Urinary bladder (tissue), 3 donors: ENCODE measurements at regions not wholly inside any gene's neighbourhood (a gene's known extent, or its start where the extent isn't known, plus 50 kb on each side); places are given as distances from the start of the nearest gene placed in this dataset.
"Not testable (repeated sequence)": the region's sequence is repeated elsewhere in the genome, so short reads cannot be mapped to it uniquely, and the experiment has no call there.

ENCODE experiments used
- DNase-seq: peaks from one replicate; pipeline ENCODE4 v3.0.0-alpha.2; 2015; ENCODE audit errors: extremely low spot score
- H3K27ac ChIP-seq: one replicate; pipeline ENCODE4 v1.5.1; 2013; ENCODE audit warnings: low read depth, mild to moderate bottlenecking, moderate library complexity
- H3K36me3 ChIP-seq: one replicate; pipeline ENCODE4 v1.6.1; 2013; ENCODE audit warnings: mild to moderate bottlenecking, moderate library complexity; ENCODE audit not compliant: insufficient read depth
- H3K4me1 ChIP-seq: one replicate; pipeline ENCODE4 v1.6.1; 2013; ENCODE audit warnings: mild to moderate bottlenecking, moderate library complexity; ENCODE audit not compliant: insufficient read depth
- H3K4me3 ChIP-seq: one replicate; pipeline ENCODE4 v1.5.1; 2013; ENCODE audit warnings: low read depth, low read length
- WGBS: extraction: QIAGEN DNeasy Blood & Tissue Kit; methylation state at CpG from one replicate; pipeline ENCODE4 v1.1.7; 2013; 5-methylcytosine and 5-hydroxymethylcytosine counted together
- donor health status: healthy with polysubstance abuse.
- donor health status: healthy.

DNA sequence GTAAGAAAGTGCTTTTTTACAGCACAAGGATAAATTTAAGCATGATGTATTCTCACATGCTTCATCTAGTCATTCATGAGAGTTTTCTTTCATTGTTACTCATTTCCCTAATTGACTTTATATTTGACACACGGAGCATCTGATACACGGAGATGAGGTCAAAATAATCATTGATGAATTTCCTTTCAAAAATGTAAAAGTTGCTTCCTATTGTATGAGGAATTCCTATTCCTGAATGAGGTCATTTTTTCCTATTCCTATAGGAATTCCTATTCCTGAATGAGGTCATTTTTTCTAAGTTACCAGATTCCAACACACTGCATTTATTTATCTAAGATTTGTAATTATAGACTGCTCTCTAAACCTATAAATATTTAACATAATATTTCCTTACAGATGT lies 316.7 kb upstream of the KITLG start:
- 70% methylated on average over 2 of the region's 2 CpGs for WGBS
- no peak for DNase-seq
- Histone ChIP-seq H3K4me1 (no peaks in the 10 kb centered on the region), H3K27ac (no peak overlapping the region), H3K36me3 (no peaks in the 10 kb centered on the region), H3K4me3 (no peak overlapping the region)

GRCh38 chr12:88895634-88896033 lies 315.4 kb upstream of the KITLG start:
- Histone ChIP-seq H3K27ac (no peak overlapping the region), H3K4me3 (no peak overlapping the region)
- WGBS: 55% methylated on average over 1 of the region's 1 CpG

DNA sequence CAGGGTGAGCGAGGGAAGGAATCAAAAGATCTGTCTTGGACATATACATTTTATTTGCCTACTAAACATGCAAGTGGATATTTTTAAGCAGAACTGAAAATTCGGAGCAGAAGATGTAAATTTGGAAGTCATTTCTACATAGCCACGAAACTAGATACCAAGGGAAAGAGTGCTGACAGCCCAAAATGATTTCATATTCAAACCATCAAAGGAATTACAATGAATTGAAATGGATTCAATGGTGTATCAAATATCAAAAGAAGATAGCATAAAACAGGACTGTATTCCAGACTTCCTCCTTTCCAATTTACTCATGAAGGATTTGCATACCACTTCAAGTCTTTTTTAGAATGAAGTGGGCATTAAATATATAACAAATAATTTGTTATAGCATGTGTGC lies 313.5 kb upstream of the KITLG start:
- 81% methylated on average over 3 of the region's 3 CpGs for WGBS
- Histone ChIP-seq H3K4me1 (no peaks in the 10 kb centered on the region), H3K4me3 (no peak overlapping the region), H3K27ac (no peak overlapping the region), H3K36me3 (no peaks in the 10 kb centered on the region)
- no peak for DNase-seq

More at GRCh38 chr12:88895634-88896033, 315.4 kb upstream of the KITLG start:
- H3K4me1 ChIP-seq: no peaks in the 10 kb centered on the region
- no peaks in the 10 kb centered on the region for H3K36me3 ChIP-seq
- no peak for DNase-seq

DNA sequence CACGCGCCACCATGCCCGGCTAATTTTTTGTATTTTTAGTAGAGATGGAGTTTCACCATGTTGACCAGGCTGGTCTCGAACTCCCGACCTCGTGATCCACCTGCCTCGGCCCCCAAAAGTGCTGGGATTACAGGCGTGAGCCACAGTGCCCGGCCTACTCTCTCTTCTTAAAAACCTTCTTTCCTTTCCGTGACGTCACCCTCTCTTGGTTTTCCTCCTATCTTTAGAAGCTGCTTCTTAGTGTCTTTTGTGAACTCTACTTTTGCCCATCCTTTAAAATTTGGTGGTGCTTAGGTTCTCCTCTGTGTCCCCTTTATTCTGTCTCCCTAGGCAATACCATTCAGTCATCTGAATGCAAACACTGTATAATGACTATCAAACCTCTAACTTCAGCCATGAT lies 311.2 kb upstream of the KITLG start:
- not testable (repeated sequence) for H3K4me1 ChIP-seq, H3K36me3 ChIP-seq, H3K4me3 ChIP-seq, DNase-seq, H3K27ac ChIP-seq
- WGBS: 99% methylated on average over 11 of the region's 11 CpGs

- no peak overlapping the region for H3K27ac ChIP-seq
- H3K4me3 ChIP-seq: no peak overlapping the region
- H3K36me3 ChIP-seq: no peaks in the 10 kb centered on the region
- no peaks in the 10 kb centered on the region for H3K4me1 ChIP-seq
- WGBS: 68% methylated on average over 2 of the region's 2 CpGs
- no peak for DNase-seq
These were observed 309.2 kb upstream of the KITLG start for GRCh38 chr12:88889326-88890110.

DNA sequence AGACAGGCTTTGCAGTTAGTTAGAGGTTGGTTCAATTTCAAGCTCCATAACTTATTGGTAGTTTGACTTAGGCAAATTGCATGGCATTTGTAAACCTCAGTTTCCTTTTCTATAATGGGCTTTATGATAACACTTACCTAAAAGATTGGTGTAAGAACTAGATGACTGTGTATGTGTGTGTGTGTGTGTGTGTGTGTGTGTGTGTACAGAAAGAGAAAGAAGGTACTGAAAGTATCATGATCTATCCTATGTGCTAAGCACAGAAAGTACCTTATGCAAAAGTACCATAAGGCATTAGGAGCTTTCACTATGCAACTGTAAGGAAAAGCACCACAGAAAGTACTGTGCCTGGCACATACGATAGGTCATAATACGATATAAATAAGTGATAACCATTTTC lies 304.3 kb upstream of the KITLG start:
- Histone ChIP-seq H3K4me3 (no peak overlapping the region), H3K36me3 (no peaks in the 10 kb centered on the region), H3K4me1 (no peaks in the 10 kb centered on the region), H3K27ac (no peak overlapping the region)
- 92% methylated on average over 2 of the region's 2 CpGs for WGBS
- no peak for DNase-seq

GRCh38 chr12:88882662-88883061 lies 302.4 kb upstream of the KITLG start:
- H3K27ac ChIP-seq: no peak overlapping the region
- no peak for DNase-seq
- H3K4me1 ChIP-seq: no peaks in the 10 kb centered on the region
- WGBS: 91% methylated on average over 1 of the region's 1 CpG
- H3K4me3 ChIP-seq: no peak overlapping the region
- no peaks in the 10 kb centered on the region for H3K36me3 ChIP-seq

- WGBS: 74% methylated on average over 2 of the region's 2 CpGs
- no peak overlapping the region for H3K27ac ChIP-seq
- H3K36me3 ChIP-seq: no peaks in the 10 kb centered on the region
- H3K4me3 ChIP-seq: no peak overlapping the region
- no peak for DNase-seq
- no peaks in the 10 kb centered on the region for H3K4me1 ChIP-seq
These were observed 299.8 kb upstream of the KITLG start for GRCh38 chr12:88880051-88880450.

DNA sequence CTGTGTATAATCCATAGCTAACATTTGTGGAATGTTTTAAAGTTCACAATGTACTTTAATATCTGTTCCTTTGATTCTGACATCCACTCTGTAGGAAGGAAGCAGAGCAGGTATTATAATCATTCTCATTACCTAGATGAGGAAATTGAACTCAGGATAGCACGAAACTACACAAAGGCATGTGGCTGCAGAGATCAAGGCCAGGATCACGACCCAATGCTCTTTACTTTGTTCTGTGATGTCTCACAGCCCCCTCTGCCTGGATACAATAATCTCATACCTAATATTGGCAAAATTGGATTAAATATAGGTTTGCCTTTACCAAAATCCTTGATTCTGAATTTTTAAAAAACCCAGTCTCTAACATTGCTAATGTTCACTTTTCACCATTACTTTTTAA lies 298.0 kb upstream of the KITLG start:
- no peak for DNase-seq
- WGBS: 78% methylated on average over 2 of the region's 2 CpGs
- Histone ChIP-seq H3K27ac (no peak overlapping the region), H3K36me3 (no peaks in the 10 kb centered on the region), H3K4me1 (no peaks in the 10 kb centered on the region), H3K4me3 (no peak overlapping the region)

DNA sequence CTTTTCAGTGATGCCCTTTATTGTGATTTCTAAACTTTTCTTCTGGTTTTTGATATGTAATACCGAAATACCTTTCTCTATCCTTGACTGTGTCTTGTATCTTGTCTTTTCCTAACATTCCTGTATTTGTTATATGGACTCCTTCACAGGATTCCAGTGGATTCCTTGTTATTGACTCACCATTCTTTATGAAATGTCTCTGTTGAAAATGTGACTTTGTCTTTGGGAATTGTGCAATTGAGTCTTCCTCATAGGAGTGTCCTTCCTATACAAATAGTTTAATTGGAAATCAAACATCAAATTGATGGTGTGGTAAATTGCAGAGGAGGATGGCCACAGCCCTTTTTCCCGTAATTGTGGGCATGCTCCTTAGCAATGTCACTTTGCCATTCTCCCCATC lies 296.6 kb upstream of the KITLG start:
- Histone ChIP-seq H3K27ac (no peak overlapping the region), H3K4me1 (no peaks in the 10 kb centered on the region), H3K4me3 (no peak overlapping the region), H3K36me3 (no peaks in the 10 kb centered on the region)
- WGBS: 96% methylated on average over 2 of the region's 2 CpGs
- no peak for DNase-seq

GRCh38 chr12:88870000-88870737 lies 289.9 kb upstream of the KITLG start:
- no peak for DNase-seq
- no peaks in the 10 kb centered on the region for H3K4me1 ChIP-seq
- H3K4me3 ChIP-seq: no peak overlapping the region
- H3K27ac ChIP-seq: no peak overlapping the region
- 29% methylated on average over 3 of the region's 3 CpGs for WGBS
- no peaks in the 10 kb centered on the region for H3K36me3 ChIP-seq

DNA sequence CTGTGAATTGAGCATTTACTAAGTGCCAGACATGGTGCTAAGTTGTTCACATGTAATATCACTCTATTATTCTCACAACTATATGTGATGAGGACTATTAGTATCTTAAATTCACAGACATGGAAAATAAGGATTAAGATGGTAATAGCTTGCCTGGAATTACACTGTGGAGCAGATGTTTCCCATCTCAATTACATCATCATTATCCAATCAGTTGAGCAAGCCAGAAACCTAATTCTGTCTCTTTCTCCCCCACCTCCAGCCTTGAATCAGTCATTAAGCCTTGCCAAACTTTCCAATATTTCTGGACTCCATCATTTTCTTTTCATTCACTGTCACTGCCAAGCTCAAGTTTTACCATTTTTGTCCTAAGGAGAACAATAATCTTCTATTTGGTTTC lies 287.8 kb upstream of the KITLG start:
- DNase-seq: no peak
- H3K36me3 ChIP-seq: no peaks in the 10 kb centered on the region
- H3K27ac ChIP-seq: no peak overlapping the region
- H3K4me1 ChIP-seq: no peaks in the 10 kb centered on the region
- H3K4me3 ChIP-seq: no peak overlapping the region

- WGBS: 76% methylated on average over 2 of the region's 2 CpGs
- no peak overlapping the region for H3K4me3 ChIP-seq
- no peak for DNase-seq
- no peaks in the 10 kb centered on the region for H3K36me3 ChIP-seq
- H3K27ac ChIP-seq: no peak overlapping the region
- no peaks in the 10 kb centered on the region for H3K4me1 ChIP-seq
These were observed 287.2 kb upstream of the KITLG start for GRCh38 chr12:88867510-88867909.

GRCh38 chr12:88866881-88867280 lies 286.6 kb upstream of the KITLG start:
- H3K4me1 ChIP-seq: no peaks in the 10 kb centered on the region
- no peak for DNase-seq
- 91% methylated on average over 4 of the region's 4 CpGs for WGBS
- H3K27ac ChIP-seq: no peak overlapping the region
- no peaks in the 10 kb centered on the region for H3K36me3 ChIP-seq
- no peak overlapping the region for H3K4me3 ChIP-seq
